ENCODE measurements at regions not wholly inside any gene's neighbourhood (a gene's known extent, or its start where the extent isn't known, plus 50 kb on each side); places are given as distances from the start of the nearest gene placed in this dataset. TPM values are rescaled to one million over a fixed set of nuclear protein-coding genes. Genes with fewer than 3 reads are reported as not detected.

GRCh38 chr10:14391342-14391741, 60.6 kb upstream of the FRMD4A start:
- peak; percentile 29 for DNase-seq

DNA sequence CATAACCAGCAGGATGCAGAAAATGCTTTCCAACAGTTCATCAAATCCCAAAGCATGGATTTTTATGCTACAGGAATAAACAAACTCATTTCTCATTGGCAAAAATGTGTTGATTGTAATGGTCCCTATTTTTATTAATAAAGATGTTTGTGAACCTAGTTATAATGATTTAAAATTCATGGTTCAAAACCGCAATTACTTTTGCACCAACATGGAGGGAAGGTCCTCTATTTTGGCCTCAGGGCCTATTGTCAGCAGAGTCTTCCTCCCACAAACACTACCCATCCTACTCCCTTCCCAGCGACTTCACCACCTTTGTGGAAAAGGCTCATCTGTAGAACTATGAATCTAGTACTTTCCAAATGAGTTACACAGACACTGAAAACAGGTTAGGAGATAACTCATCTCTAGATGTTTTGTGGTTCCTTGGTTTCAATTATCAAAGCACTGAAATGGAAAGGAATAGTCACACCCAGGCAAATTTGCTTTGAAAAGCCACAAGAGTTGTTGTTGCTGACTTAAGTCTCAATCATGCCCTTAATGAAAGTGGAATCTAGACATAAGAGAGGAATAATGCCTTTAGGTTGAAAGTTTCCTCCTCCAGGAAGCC, 59.4 kb upstream of the FRMD4A start:
- no peak for DNase-seq

DNA sequence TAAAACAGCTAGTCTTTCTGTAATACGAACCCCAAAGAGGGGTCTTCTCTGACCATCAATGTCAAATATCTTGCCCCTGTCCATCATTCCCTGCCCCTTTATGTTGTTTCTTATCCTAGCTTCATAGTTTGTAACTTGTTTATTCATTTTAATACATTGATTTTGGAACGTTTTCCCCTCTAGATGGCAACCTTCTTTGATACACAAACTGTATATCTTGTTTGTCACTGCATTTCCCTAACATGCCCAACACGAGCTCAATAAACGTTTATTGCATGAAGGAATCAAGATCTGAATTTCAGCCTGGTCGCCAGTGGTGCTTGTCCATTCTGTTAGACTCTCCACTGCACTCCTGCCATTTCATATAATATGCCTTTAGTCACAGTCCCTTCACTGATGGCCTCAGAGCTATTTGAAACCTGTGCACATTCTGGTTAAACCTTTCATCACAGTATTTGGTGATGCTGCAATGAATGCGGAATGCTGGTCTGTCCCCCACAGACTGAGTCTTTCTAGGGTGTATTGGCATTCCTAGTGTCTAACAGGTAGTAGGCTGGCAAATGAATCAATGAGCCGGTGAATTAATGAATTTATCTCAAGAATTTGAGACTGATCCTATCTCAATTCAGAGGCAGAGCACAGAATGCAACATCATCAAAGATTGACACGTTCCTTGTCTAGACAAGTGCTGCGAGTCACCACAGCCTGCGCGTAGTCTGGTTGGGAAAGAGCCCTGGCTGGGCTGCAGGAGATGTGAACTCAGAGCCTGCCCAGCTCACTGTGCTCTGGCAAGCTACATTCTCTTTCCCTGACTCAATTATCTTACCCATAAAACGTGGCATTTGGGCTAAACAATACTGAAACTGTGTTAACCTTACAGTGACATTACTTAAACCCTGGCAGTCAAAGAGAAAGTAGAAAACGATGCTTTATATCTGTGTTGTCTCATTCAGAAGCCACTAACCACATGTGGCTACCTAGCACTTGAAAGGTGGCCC, 55.2 kb upstream of the FRMD4A start:
- no peak for DNase-seq

GRCh38 chr10:14384915-14385314, 54.2 kb upstream of the FRMD4A start:
- no peak for DNase-seq

- DNase-seq = peak; percentile 22
Observed at GRCh38 chr10:14384116-14384730, 53.5 kb upstream of the FRMD4A start.

- no peak for DNase-seq
Observed at GRCh38 chr10:14383266-14383665, 52.5 kb upstream of the FRMD4A start.

GRCh38 chr10:14382531-14382930, 51.8 kb upstream of the FRMD4A start:
- no peak for DNase-seq

- DNase-seq = no peak
Observed at GRCh38 chr10:14382022-14382421, 51.3 kb upstream of the FRMD4A start.

- no peak for DNase-seq
Observed at GRCh38 chr10:14381475-14381874, 50.8 kb upstream of the FRMD4A start.

DNA sequence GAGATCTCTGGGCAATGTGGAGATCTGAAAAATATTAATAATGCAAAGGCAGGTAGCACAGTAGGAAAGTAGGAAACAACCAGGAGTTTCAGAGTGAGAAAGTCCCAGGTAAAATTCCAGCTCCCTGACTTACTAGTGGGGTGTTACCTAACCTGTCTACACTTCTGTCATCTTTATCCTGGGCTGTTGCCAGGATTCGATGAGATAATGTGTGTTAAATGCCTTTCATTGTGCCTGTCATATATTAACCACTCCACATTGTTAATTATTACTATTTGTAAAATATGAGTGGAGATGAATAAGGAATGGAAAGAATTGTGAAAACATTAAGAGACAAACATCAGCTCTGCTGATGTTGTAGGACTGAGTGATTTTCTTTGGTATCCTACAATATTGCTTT, 50.0 kb upstream of the FRMD4A start:
- no peak for DNase-seq

Small RNAs in the stretch of these regions (small RNA-seq; reads per million reads assigned to genes)
- not detected for gene MIR1265 (ENCODE audit: low replicate concordance)
- gene MIR4293 (ENCODE audit: low replicate concordance) = not detected

All from skin of body (tissue), 2 donors.